Neural progenitor cell (in vitro differentiated cells): ENCODE measurements at regions not wholly inside any gene's neighbourhood (a gene's known extent, or its start where the extent isn't known, plus 50 kb on each side); places are given as distances from the start of the nearest gene placed in this dataset.

Experiments
- DNase-seq: peaks from one replicate; pipeline ENCODE4 v3.0.0-alpha.2; 2016; ENCODE audit warnings: low spot score
- H2AFZ ChIP-seq: fragments of 200-600 bp; sonication (generic); replicated peaks from 2 replicates; pipeline ENCODE4 v1.6.1; 2016; ENCODE audit warnings: antibody characterized with exemption
- H3F3A ChIP-seq: fragments of 200-600 bp; sonication (generic); 2 replicates; pipeline ENCODE4 v1.6.1; 2016; ENCODE audit warnings: antibody characterized with exemption, low read depth
- H3K27ac ChIP-seq: fragments of 200-600 bp; sonication (generic); 2 replicates; pipeline ENCODE4 v1.5.1; 2016; ENCODE audit warnings: mild to moderate bottlenecking
- H3K27me3 ChIP-seq: fragments of 200-600 bp; sonication (generic); 2 replicates; pipeline ENCODE4 v1.6.1; 2016; ENCODE audit warnings: mild to moderate bottlenecking, moderate library complexity
- H3K36me3 ChIP-seq: fragments of 200-600 bp; sonication (generic); 2 replicates; pipeline ENCODE4 v1.5.1; 2016
- H3K4me1 ChIP-seq: fragments of 200-600 bp; sonication (generic); 2 replicates; pipeline ENCODE4 v1.6.1; 2016; ENCODE audit warnings: mixed run types
- H3K4me2 ChIP-seq: fragments of 200-600 bp; sonication (generic); 2 replicates; pipeline ENCODE4 v1.6.1; 2016
- H3K4me3 ChIP-seq: fragments of 200-600 bp; sonication (generic); 2 replicates; pipeline ENCODE4 v1.5.1; 2016
- H3K79me2 ChIP-seq: fragments of 200-600 bp; sonication (generic); 2 replicates; pipeline ENCODE4 v1.6.1; 2016; ENCODE audit warnings: low read depth
- H3K9ac ChIP-seq: fragments of 200-600 bp; sonication (generic); 2 replicates; pipeline ENCODE4 v1.6.1; 2016
- H3K9me3 ChIP-seq: fragments of 200-600 bp; sonication (generic); 2 replicates; pipeline ENCODE4 v1.5.1; 2016; ENCODE audit warnings: low read depth
- H4K20me1 ChIP-seq: fragments of 200-600 bp; sonication (generic); 2 replicates; pipeline ENCODE4 v1.6.1; 2016; ENCODE audit warnings: low read depth
- H3K27ac Mint-ChIP-seq: 3 replicates; pipeline ENCODE4 v1.8.0; 2021; ENCODE audit warnings: mixed read lengths
- H3K27me3 Mint-ChIP-seq: 2 replicates; pipeline ENCODE4 v1.8.0; 2022; ENCODE audit warnings: low read depth, mild to moderate bottlenecking, inconsistent platforms, moderate library complexity, mixed read lengths; ENCODE audit not compliant: insufficient read depth
- H3K36me3 Mint-ChIP-seq: 3 replicates; pipeline ENCODE4 v1.8.0; 2021; ENCODE audit warnings: mixed read lengths
- H3K4me1 Mint-ChIP-seq: 3 replicates; pipeline ENCODE4 v1.8.0; 2021; ENCODE audit warnings: mixed read lengths
- H3K4me3 Mint-ChIP-seq: 3 replicates; pipeline ENCODE4 v1.8.0; 2021; ENCODE audit warnings: mild to moderate bottlenecking, moderate library complexity, mixed read lengths
- H3K9me3 Mint-ChIP-seq: 3 replicates; pipeline ENCODE4 v1.8.0; 2020; ENCODE audit warnings: mixed read lengths
- EZH2 ChIP-seq: fragments of 200-600 bp; sonication (generic); IDR thresholded peaks from 2 replicates; pipeline ENCODE4 v1.6.1; 2017; ENCODE audit warnings: antibody characterized with exemption, mild to moderate bottlenecking, moderate library complexity
- EZH2phosphoT487 ChIP-seq: fragments of 200-600 bp; sonication (generic); IDR thresholded peaks from 2 replicates; pipeline ENCODE4 v1.6.1; 2017; ENCODE audit warnings: antibody characterized with exemption
- TF ChIP-seq, protein P1 (sequence below): fragments of 200-600 bp; sonication (generic); IDR thresholded peaks from 2 replicates; pipeline ENCODE4 v1.5.1; 2017; ENCODE audit warnings: antibody characterized with exemption, mild to moderate bottlenecking

DNA sequence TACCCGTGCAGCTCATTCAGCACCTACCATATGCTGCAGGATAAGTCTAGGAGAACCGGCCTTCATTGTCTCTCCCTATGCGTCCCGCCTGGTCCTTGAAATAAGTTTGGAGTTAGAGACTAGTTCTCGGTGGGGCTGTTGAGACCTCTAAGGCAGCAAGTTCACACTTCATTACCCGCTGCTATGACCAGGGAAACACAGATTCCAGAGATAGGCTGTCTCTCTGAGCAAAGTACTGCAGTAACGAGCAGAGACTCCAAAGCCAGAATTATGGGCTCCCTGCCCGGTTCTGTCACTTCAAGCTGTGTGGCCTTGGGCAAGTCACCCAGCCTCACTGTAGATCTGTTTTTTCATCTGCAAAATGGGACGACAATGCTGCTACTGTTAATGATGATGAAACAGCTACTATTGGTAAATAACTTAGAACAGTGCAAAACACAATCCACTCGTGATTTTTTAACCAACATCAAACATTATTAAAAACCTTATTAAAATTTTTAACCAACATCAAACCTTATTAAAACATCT is 184.1 kb downstream of the USP12 start:
- H4K20me1 ChIP-seq, result no peaks in the 10 kb centered on the region
- H3K4me1 ChIP-seq, result no peaks in the 10 kb centered on the region
- TF ChIP-seq EZH2 (no peak), EZH2phosphoT487 (no peak)
- TF ChIP-seq, protein P1, sequence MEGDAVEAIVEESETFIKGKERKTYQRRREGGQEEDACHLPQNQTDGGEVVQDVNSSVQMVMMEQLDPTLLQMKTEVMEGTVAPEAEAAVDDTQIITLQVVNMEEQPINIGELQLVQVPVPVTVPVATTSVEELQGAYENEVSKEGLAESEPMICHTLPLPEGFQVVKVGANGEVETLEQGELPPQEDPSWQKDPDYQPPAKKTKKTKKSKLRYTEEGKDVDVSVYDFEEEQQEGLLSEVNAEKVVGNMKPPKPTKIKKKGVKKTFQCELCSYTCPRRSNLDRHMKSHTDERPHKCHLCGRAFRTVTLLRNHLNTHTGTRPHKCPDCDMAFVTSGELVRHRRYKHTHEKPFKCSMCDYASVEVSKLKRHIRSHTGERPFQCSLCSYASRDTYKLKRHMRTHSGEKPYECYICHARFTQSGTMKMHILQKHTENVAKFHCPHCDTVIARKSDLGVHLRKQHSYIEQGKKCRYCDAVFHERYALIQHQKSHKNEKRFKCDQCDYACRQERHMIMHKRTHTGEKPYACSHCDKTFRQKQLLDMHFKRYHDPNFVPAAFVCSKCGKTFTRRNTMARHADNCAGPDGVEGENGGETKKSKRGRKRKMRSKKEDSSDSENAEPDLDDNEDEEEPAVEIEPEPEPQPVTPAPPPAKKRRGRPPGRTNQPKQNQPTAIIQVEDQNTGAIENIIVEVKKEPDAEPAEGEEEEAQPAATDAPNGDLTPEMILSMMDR, result no peak
- Mint-ChIP-seq H3K4me3 (no peak overlapping the region), H3K27ac (peak overlapping the region; percentile 86), H3K9me3 (no peaks in the 10 kb centered on the region), H3K4me1 (peaks cover 4% of the 10 kb centered on the region), H3K27me3 (peaks cover 9% of the 10 kb centered on the region), H3K36me3 (no peaks in the 10 kb centered on the region)
- no peak overlapping the region for H2AFZ ChIP-seq
- H3K27ac ChIP-seq, result no peak overlapping the region
- H3K27me3 ChIP-seq, result no peaks in the 10 kb centered on the region
- no peak overlapping the region for H3K4me3 ChIP-seq
- H3F3A ChIP-seq, result no peaks in the 10 kb centered on the region
- H3K4me2 ChIP-seq, result no peak overlapping the region
- H3K9ac ChIP-seq, result no peak overlapping the region
- no peaks in the 10 kb centered on the region for H3K36me3 ChIP-seq
- H3K79me2 ChIP-seq, result no peaks in the 10 kb centered on the region
- no peak for DNase-seq
- H3K9me3 ChIP-seq, result no peaks in the 10 kb centered on the region

DNA sequence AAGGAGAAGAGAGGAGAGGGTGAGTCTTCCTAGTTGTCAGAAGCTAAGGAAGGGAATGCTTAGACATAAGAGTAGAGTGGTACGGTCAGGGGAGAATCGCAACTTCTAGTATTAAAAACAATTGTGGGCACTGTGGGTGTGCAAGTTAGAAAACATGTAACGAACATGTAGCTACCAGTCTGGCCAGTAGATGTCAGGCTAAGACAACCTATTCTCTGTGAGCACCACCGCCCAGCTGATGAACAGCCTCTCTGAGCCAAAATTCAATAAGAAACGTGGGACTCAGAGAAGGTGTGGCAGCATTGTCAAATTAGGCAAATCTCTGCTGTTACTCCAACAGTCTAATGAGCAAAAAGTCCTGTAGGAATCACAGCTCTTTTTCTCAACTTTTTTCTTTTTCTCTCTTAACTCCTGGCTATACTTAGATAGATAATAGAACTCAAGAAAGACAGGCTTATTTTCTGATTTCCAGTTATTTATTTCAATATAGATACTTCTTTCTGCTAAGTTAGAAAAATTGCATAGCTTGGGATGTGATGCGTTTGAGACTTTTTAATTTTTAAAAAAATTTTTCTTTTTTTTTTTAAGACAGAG is 186.2 kb downstream of the USP12 start:
- H3K27me3 Mint-ChIP-seq, result peaks cover 5% of the 10 kb centered on the region
- no peak overlapping the region for H3K4me2 ChIP-seq
- H3K27ac Mint-ChIP-seq, result no peak overlapping the region
- DNase-seq, result peak; percentile 87
- H4K20me1 ChIP-seq, result no peaks in the 10 kb centered on the region
- H3K9ac ChIP-seq, result no peak overlapping the region
- TF ChIP-seq EZH2, result no peak
- TF ChIP-seq, protein P1, result peak; percentile 87
- no peak overlapping the region for H3K4me3 ChIP-seq
- no peak overlapping the region for H3K27ac ChIP-seq
- H3K36me3 Mint-ChIP-seq, result no peaks in the 10 kb centered on the region
- no peaks in the 10 kb centered on the region for H3K36me3 ChIP-seq
- no peaks in the 10 kb centered on the region for H3K79me2 ChIP-seq
- H3K4me1 Mint-ChIP-seq, result peaks cover 4% of the 10 kb centered on the region
- H2AFZ ChIP-seq, result peak overlapping the region; percentile 44
- no peaks in the 10 kb centered on the region for H3K27me3 ChIP-seq
- H3K4me3 Mint-ChIP-seq, result no peak overlapping the region
- no peaks in the 10 kb centered on the region for H3K9me3 Mint-ChIP-seq
- H3K9me3 ChIP-seq, result no peaks in the 10 kb centered on the region
- H3F3A ChIP-seq, result no peaks in the 10 kb centered on the region
- no peaks in the 10 kb centered on the region for H3K4me1 ChIP-seq

- no peaks in the 10 kb centered on the region for H3K36me3 Mint-ChIP-seq
Measured at GRCh38 chr13:26984337-26984736, 187.3 kb downstream of the USP12 start.

More at GRCh38 chr13:26984337-26984736, 187.3 kb downstream of the USP12 start:
- H3K4me1 Mint-ChIP-seq, result peaks cover 4% of the 10 kb centered on the region
- Histone ChIP-seq H3F3A (no peaks in the 10 kb centered on the region), H3K4me2 (no peak overlapping the region), H3K4me1 (no peaks in the 10 kb centered on the region), H3K4me3 (no peak overlapping the region), H3K79me2 (no peaks in the 10 kb centered on the region), H3K36me3 (no peaks in the 10 kb centered on the region), H2AFZ (no peak overlapping the region), H3K9me3 (no peaks in the 10 kb centered on the region), H3K9ac (no peak overlapping the region), H3K27ac (no peak overlapping the region), H4K20me1 (no peaks in the 10 kb centered on the region), H3K27me3 (no peaks in the 10 kb centered on the region)
- H3K9me3 Mint-ChIP-seq, result no peaks in the 10 kb centered on the region
- H3K27me3 Mint-ChIP-seq, result peaks cover 5% of the 10 kb centered on the region
- DNase-seq, result no peak
- H3K4me3 Mint-ChIP-seq, result no peak overlapping the region
- TF ChIP-seq EZH2 (no peak), EZH2phosphoT487 (no peak)
- TF ChIP-seq, protein P1, result no peak
- H3K27ac Mint-ChIP-seq, result peak overlapping the region; percentile 15
